Stimulated activated CD4-positive, alpha-beta T cell treated with anti-CD3 and anti-CD28 coated beads, Interleukin-4, amount 100 ng/mL, for 4 hours (primary cell): ENCODE measurements at regions not wholly inside any gene's neighbourhood (a gene's known extent, or its start where the extent isn't known, plus 50 kb on each side); places are given as distances from the start of the nearest gene placed in this dataset.

Experiments used
- DNase-seq, 2 experiments: peaks; one replicate each; pipeline ENCODE4 v3.0.0-alpha.2; 2020

- DNase-seq = no peak
Observed at GRCh38 chr19:28519952-28520861, 692.7 kb downstream of the UQCRFS1 start.

DNA sequence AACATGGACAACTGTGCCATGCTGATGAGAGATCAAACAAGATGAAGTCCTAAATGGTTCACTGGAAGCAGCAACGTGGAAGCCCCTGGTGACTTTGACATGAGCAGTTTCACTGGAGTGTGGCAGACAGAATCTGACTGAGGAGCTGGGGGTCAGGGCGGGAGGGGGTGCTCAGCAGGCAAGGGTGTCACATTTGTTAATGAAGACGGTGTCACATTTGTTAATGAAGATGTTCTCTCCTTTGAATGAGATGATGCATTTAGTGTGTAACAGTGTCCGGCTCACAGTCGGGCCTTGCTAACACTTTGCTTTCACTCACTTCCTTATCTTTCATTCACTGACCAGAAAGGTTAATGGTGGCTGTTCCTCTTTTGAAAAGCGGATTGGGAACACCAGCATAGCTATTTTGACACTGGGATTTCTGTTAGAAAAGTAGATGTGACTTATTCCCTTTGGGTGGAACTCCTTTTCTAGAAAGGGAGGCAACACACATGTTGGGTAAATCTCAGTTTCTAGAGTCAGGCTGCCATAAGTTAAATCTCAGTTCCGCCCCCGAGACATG, 693.7 kb downstream of the UQCRFS1 start:
- DNase-seq = no peak

DNA sequence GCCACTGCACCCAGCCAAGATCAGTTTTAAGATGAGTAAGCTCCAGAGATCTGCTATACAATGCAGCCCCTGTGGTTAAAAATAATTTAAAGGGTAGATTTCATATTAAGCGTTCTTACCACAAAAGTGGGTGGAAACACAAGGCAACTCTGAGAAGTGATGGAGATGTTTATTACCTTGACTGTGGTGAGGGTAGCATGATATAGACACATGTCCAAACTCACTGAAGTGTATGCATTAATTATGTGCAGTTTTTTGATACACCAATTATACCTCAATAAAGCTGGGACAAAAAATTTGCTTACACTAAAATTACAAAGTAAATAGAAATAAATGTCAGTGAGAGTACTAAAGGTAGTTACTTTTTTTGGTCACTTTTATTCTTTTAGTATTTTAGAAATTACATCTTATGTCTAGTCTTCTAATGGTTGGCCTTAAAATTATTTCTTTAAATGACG, 696.5 kb downstream of the UQCRFS1 start:
- no peak for DNase-seq

- no peak for DNase-seq
Observed at GRCh38 chr19:28514166-28514565, 698.8 kb downstream of the UQCRFS1 start.

GRCh38 chr19:28511655-28512054, 701.3 kb downstream of the UQCRFS1 start:
- no peak for DNase-seq

GRCh38 chr19:28509079-28509895, 703.7 kb downstream of the UQCRFS1 start:
- no peak for DNase-seq

DNA sequence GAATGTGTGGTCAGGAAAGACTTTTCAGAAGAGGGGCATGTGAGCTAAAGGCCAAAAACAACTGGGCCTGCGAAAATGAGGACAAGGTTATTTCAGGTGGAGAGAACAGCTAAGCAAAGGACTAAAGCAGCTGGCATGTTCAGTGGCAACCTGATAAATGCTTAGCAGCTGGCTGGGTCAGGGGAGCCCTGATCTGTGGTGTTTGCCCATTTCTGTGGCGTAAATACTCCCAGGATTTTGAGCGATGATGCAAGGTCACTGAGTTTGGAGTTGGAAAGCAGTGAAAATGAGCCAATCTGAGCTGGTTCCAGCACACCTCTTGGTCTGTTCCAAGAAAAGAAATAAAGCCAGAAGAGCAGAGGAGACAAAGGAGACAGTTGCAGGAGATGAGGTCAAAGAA, 704.3 kb downstream of the UQCRFS1 start:
- DNase-seq = no peak

GRCh38 chr19:28505933-28506332, 707.0 kb downstream of the UQCRFS1 start:
- DNase-seq = no peak

- DNase-seq = no peak
Observed at GRCh38 chr19:28505134-28505533, 707.8 kb downstream of the UQCRFS1 start.

DNA sequence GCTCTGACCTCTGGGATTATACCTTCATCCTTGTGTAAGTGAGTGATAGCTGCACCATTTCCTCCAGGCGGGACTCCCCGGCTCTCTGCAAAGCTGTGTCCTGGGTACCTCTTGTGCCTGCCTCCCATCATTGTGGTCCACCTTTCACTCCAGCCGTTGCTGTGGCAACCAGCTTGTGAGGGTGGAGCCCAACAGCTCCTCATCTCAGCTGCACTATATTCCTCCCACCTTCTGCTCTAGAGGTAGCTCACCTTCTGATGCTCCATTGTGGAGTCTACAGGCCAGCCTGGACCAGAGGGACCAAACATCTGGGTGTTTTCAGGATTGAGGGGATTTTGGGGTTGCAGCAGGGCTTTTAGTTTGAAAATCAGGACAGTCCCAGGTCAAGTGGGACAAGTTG, 708.2 kb downstream of the UQCRFS1 start:
- DNase-seq = no peak

GRCh38 chr19:28504139-28504538, 708.8 kb downstream of the UQCRFS1 start:
- no peak for DNase-seq

GRCh38 chr19:28502879-28503734, 709.8 kb downstream of the UQCRFS1 start:
- DNase-seq = no peak

- DNase-seq = no peak
Observed at GRCh38 chr19:28501976-28502375, 711.0 kb downstream of the UQCRFS1 start.

- DNase-seq = no peak
Observed at GRCh38 chr19:28500982-28501630, 711.8 kb downstream of the UQCRFS1 start.

DNA sequence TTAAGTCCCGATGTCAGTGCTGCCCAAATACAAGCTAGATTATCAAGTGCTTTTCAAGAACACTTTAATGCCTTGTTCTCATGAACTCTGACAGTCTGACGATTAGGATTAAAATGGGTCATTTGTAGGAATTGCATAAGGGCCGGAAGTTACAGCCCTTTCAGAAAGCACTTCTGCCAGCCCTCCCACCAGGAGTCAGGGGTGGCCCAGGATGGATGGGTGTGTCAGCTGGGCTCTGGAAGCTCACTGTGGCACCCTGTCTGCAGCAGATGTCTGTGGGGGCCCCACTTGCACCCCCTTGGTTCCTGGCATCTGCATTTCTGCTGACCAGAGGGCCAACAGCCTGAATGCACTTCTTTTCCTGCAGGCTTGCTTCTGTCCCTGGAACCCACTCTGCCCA, 712.7 kb downstream of the UQCRFS1 start:
- DNase-seq = no peak

DNA sequence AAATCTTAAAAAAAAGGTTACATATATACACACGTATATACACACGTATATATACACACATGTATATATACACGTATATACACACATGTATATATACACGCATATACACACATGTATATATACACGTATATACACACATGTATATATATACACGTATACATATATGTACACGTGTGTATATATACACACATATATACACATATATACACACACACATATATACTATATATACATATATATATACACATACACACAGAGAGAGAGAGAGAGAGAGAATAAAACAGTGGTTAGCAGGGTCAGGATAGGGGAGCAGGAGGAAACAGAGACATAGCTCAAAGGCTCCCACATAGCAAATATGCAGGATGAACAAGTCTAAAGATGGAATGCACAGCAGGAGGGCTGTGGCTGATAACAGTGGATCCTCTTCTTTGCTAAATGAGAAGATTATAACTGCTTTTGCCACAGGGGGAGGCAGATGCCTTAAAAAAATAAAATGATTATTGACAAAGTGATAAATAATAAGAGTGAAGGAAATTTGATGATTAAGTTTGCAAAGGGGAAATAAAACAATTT, 714.5 kb downstream of the UQCRFS1 start:
- DNase-seq = no peak

GRCh38 chr19:28497887-28498286, 715.1 kb downstream of the UQCRFS1 start:
- DNase-seq = no peak

GRCh38 chr19:28497137-28497536, 715.8 kb downstream of the UQCRFS1 start:
- DNase-seq = no peak

GRCh38 chr19:28495046-28495445, 717.9 kb downstream of the UQCRFS1 start:
- no peak for DNase-seq

DNA sequence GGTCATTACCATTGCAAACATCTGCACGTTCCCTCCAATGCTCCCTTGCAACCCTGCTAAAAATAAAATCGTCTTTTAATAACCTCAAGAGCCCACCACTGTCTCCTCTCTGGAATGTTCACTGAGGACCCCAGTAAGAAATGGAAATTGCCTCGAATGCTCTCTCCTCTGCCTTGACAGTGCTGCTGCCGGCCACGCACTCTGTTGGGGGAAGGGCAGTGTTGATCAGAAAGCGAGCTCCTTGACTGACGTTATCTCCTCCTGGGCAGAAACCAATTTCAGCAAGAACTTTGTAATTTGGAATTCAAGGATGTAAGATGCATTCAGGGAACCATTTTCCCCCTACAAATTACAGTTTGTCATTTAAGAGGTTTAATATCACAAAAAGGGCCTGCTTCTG, 718.5 kb downstream of the UQCRFS1 start:
- no peak for DNase-seq

DNA sequence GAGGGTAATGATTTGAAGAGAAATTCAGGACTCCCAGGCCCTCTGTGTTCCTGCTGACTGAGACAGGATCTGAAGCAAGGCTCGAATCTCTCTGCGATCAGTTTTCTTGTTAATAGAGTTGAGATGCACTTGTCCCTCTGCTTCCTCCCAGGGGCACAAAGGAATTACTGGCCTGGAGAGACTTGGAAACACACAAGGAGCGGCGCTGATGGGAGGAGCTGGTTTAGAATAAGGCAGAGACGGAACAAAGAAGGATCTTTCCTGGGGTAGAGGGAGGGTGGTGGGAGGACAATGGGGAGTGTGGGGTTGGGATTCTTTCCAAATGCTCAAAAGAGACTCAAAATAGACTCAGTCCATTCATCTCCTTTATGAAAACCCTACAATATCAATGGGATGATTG, 719.1 kb downstream of the UQCRFS1 start:
- no peak for DNase-seq

- DNase-seq = no peak
Observed at GRCh38 chr19:28492621-28493020, 720.3 kb downstream of the UQCRFS1 start.
